ENCODE measurements at regions not wholly inside any gene's neighbourhood (a gene's known extent, or its start where the extent isn't known, plus 50 kb on each side); places are given as distances from the start of the nearest gene placed in this dataset.

DNA sequence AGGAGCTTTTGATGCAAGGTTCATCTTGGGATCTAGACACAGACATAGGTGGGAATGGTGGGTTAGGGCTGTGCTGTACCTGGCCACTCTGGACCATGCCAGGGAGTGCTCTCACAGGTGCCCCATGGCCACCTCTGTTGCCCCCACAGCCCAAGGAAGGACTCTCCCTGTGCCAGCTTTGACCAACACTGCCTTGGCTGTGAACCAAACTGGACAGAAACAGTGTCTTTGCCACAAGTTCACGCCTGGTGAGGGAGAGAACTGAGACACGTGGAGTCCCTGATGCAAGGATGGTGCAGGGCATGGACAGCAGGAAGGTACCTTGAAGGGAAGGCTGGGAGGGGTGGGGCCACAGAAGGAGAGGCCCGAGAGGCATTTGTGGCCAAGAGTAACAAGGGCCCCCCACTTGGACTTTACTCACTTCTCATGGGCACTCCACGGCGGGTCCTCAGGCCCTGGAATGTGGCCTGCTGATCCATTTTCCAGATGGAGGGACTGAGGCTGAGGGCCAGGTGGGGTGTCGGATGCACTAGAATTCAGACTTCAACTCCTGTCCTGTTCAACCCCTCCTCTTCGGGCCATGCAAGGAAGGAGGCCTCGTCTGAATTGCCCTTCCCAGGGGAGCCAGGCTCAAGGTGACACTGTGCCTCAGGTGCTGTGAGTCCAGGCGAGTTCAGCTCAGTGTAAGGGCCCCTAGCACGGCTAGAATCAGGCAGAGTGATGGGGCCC is 103.3 kb downstream of the YTHDF1 start:
- TF ChIP-seq POLR2A (IDR thresholded peaks at IDR 0.05) (no peak), CTCF (IDR thresholded peaks at IDR 0.05) (no peak), EP300 (IDR thresholded peaks at IDR 0.05) (no peak)
